ENCODE measurements at regions not wholly inside any gene's neighbourhood (a gene's known extent, or its start where the extent isn't known, plus 50 kb on each side); places are given as distances from the start of the nearest gene placed in this dataset.

GRCh38 chr18:78180741-78181140, 798.9 kb upstream of the SALL3 start:
- TF ChIP-seq REST (IDR thresholded peaks at IDR 0.05; ENCODE audit: insufficient read depth in 1 of 2, low read depth in 2 of 2, low read length in 2 of 2) (no peak), SIN3A (IDR thresholded peaks at IDR 0.05; ENCODE audit: borderline replicate concordance, insufficient read depth, low read length) (no peak), POLR2AphosphoS5 (IDR thresholded peaks at IDR 0.05; ENCODE audit: low read depth, low read length) (no peak)
